ENCODE measurements at regions not wholly inside any gene's neighbourhood (a gene's known extent, or its start where the extent isn't known, plus 50 kb on each side); places are given as distances from the start of the nearest gene placed in this dataset.
"Not testable (repeated sequence)": the region's sequence is repeated elsewhere in the genome, so short reads cannot be mapped to it uniquely, and the experiment has no call there.

DNA sequence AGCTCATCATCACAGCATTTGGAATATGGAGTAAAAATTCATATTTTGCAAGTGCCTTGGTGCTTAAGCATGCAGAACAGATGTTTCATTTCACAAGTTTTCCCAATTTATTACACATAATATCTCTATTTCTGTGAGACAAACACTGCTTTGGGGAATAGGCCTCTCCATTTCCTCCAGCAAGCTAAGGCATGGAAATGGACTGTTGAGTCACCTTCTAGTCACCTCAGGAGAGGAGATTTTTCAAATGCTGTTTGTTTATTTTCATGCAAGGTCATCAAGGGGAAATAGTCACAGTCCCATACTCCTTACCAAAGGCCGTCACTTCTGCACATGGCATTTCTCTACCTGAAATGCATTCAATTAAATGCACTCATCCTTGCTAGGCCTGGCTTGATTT is 57.4 kb upstream of the NUTM2D start:
- not testable (repeated sequence) for DNase-seq (ENCODE audit: low read depth in 2 of 2)

DNA sequence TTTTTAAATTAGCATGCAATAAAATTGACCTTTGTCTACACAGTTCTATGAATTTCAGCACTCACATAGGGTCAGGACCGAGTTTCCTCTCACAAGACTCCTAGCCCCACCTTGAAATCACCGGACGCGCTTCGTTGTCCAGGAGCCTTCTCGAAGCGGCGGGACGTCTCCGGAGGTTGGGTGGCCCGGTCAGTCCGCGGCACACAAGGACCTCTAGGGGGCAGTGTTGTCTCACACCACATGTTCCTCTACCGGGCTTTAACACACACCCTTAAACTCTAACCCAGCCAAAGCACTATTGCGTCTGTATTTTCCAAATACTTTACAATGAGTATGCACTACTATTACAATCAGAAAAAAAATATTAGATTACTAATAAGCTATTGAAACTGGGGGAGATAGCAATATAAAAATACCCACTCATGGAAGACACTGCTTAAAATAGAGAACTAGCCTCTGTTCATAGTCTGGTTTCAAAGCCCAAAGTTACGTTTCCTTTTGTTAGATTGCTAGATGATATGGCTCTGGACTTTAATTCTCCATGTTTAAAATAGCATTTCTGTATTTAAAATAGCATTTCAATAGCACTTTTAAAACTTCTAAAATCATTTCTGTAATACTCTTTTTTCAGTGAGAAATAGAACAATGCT is 56.0 kb upstream of the NUTM2D start:
- peak; percentile 6 to 8 for DNase-seq (ENCODE audit: low read depth in 2 of 2)

DNA sequence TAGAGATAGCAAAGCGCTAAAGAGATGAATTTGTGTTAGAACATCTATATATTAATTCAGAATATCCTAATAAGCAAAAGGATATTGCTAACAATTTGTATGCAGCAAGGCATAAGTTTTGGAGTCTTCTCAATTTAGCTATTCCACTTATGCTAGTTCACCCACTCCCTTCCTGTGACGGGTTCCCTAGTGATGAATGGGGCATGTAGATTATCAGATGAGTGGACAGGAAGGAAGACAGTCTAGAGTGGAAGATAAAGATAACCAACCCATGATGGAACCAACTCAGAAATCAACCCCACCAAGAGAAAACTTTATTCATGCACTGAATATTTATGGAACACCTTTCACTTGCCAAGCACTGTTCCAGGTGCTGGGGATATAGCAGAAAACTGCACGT is 55.4 kb upstream of the NUTM2D start:
- not testable (repeated sequence) for DNase-seq (ENCODE audit: low read depth in 2 of 2)

- not testable (repeated sequence) for DNase-seq (ENCODE audit: low read depth in 2 of 2)
Observed at GRCh38 chr10:87303707-87304106, 53.8 kb upstream of the NUTM2D start.

DNA sequence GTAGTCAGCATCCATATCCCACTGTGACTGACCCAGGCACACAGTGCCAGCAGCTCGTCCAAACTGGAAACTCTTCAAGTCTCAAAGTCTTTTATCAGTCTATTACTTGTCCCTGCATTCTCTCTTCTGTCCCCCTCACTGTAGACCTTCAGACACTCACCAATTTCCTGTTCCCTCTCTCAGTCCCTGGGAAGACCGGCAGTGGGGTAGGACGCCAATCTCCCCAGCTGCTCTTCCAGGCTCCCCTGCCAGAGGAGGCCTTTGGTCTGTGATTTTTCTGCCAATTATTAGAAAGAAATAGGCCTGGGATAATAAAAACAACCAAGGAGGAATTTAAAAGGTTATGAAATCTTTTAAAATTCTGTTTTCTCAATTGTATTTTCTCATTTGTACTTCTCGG is 50.9 kb upstream of the NUTM2D start:
- DNase-seq (ENCODE audit: low read depth in 2 of 2): not testable (repeated sequence)

Data from stimulated activated CD4-positive, alpha-beta T cell treated with anti-CD3 and anti-CD28 coated beads, Interleukin-15, amount 100 ng/mL, for 48 hours (primary cell).